ENCODE measurements at regions not wholly inside any gene's neighbourhood (a gene's known extent, or its start where the extent isn't known, plus 50 kb on each side); places are given as distances from the start of the nearest gene placed in this dataset.

GRCh38 chr16:51967646-51968045, 579.3 kb downstream of the TOX3 start:
- Mint-ChIP-seq H3K27ac (no peak overlapping the region), H3K4me1 (ENCODE audit: low read depth) (peaks cover 15% of the 10 kb centered on the region)
- no peak for TF ChIP-seq CTCF (IDR thresholded peaks at IDR 0.05)

DNA sequence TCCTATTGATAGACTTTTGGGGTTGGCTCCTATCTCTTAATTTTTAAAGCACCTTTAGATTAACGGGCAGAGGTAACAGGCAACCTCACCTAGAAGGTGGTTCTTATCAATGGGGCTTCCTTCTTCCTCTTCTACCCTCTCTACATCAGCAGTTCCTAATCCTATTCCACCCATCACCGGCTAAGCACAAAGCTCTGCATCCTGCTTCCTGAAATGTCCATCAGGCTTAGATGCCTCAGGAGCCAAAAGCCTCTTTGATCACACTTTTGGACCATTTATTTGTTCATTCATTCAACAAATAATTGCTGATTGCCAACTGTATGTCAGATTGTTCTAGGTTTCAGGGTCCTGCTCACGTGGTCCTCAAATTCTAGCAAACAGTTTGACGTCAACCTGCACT, 586.0 kb downstream of the TOX3 start:
- Mint-ChIP-seq H3K27me3 (ENCODE audit: insufficient read depth) (no peaks in the 10 kb centered on the region), H3K9me3 (no peaks in the 10 kb centered on the region), H3K27ac (no peak overlapping the region), H3K4me3 (no peak overlapping the region), H3K4me1 (ENCODE audit: low read depth) (no peaks in the 10 kb centered on the region), H3K36me3 (ENCODE audit: low read depth) (no peaks in the 10 kb centered on the region)
- no peak for TF ChIP-seq CTCF (IDR thresholded peaks at IDR 0.05)
- DNase-seq, result no peak

More at GRCh38 chr16:51967646-51968045, 579.3 kb downstream of the TOX3 start:
- H3K27me3 Mint-ChIP-seq (ENCODE audit: insufficient read depth), result peaks cover 1% of the 10 kb centered on the region; the same call in 1 of the 2 replicates
- no peaks in the 10 kb centered on the region for H3K36me3 Mint-ChIP-seq (ENCODE audit: low read depth)
- no peaks in the 10 kb centered on the region for H3K9me3 Mint-ChIP-seq
- DNase-seq, result no peak
- no peak overlapping the region for H3K4me3 Mint-ChIP-seq

DNA sequence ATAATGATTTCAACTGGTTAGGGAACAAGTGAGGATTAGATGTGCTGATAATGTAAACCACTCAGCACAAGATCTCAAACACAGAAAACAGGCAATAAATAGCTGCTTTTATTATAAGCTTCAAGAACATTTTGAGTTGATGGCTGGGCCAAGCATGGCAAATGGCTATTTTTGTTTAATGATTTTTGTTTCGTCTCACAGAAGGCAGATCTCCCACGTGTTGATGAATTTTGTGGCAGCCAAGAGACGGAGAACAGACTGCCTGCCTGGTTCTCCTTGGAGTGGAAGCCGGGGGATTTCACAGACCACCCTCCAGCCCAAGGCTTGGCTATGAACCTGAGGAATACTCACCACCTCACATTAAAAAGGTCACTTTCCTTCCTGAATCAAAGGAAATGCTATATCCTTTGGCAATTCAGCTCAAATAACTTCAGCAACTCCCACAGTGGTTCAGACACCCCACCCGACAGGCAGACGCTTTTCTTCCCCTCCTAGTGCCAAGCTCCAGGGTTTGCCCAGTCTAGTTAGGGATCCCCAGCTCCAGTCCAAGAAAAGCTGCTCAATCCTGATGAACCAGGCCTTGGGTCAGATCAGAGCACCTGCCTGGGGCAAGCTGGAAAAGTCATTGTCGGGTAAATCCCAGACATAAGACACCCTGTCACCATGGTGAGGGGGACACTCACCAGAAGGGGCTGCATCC, 593.5 kb downstream of the TOX3 start:
- Mint-ChIP-seq H3K4me3 (no peak overlapping the region), H3K4me1 (ENCODE audit: low read depth) (no peaks in the 10 kb centered on the region), H3K9me3 (no peaks in the 10 kb centered on the region), H3K27ac (no peak overlapping the region), H3K27me3 (ENCODE audit: insufficient read depth) (no peaks in the 10 kb centered on the region; the same call in none of the 2 replicates), H3K36me3 (ENCODE audit: low read depth) (no peaks in the 10 kb centered on the region)
- no peak for DNase-seq
- no peak for TF ChIP-seq CTCF (IDR thresholded peaks at IDR 0.05)

- DNase-seq, result no peak
- no peaks in the 10 kb centered on the region for H3K9me3 Mint-ChIP-seq
Observed at GRCh38 chr16:51952500-51952899, 594.4 kb downstream of the TOX3 start.

DNA sequence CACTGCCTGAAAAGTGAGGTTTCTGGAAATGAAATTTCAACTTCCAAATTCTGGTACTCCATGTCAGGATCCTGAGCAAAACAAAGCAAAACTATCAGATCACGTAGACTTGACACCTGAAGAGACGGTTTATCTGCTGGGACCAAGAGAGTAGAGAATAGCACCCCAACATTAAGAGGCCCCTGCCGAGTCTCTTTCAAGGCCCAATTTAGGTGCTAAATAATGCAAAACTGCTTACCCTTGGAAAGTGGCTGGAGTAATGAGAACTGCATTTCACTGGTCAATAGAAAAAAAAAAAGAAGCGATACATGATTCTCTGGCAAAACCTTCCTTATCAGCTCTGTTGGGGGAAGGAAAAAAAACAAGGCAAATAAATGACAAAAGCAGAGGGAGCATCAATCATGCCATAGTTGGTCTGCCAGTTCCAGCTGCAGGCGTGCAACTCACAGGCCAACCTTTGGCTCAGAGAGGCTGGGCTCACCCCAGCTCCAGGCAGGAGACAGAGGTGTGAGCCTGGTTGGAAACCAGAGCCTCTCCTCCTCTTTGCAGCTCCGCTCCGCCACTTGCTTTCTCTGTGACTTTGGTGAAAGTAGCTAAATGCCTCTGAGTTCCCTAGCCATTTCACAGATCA, 595.2 kb downstream of the TOX3 start:
- TF ChIP-seq CTCF (IDR thresholded peaks at IDR 0.05), result no peak
- Mint-ChIP-seq H3K27me3 (ENCODE audit: insufficient read depth) (no peaks in the 10 kb centered on the region; the same call in none of the 2 replicates), H3K27ac (no peak overlapping the region), H3K4me1 (ENCODE audit: low read depth) (no peaks in the 10 kb centered on the region), H3K4me3 (no peak overlapping the region), H3K9me3 (no peaks in the 10 kb centered on the region), H3K36me3 (ENCODE audit: low read depth) (no peaks in the 10 kb centered on the region)
- DNase-seq, result no peak

More at GRCh38 chr16:51952500-51952899, 594.4 kb downstream of the TOX3 start:
- Mint-ChIP-seq H3K4me1 (ENCODE audit: low read depth) (no peaks in the 10 kb centered on the region), H3K27me3 (ENCODE audit: insufficient read depth) (no peaks in the 10 kb centered on the region; the same call in none of the 2 replicates), H3K36me3 (ENCODE audit: low read depth) (no peaks in the 10 kb centered on the region), H3K4me3 (no peak overlapping the region), H3K27ac (no peak overlapping the region)
- TF ChIP-seq CTCF (IDR thresholded peaks at IDR 0.05), result no peak

Data from HFFc6 (cell line).